Common myeloid progenitor, CD34-positive (primary cell): ENCODE measurements at regions not wholly inside any gene's neighbourhood (a gene's known extent, or its start where the extent isn't known, plus 50 kb on each side); places are given as distances from the start of the nearest gene placed in this dataset.
A peak's percentile ranks its signal among the peaks of the same experiment; 100 is the strongest.

Experiments used
- CTCF ChIA-PET: fragments of 350-600 bp; sonication (Branson Sonifier 250); formaldehyde crosslinking; loops from one replicate; lab custom pipeline; 2021; ENCODE audit warnings: antibody characterized with exemption; lab: Charles Lee
- POLR2A ChIA-PET: fragments of 350-600 bp; sonication (Branson Sonifier 250); formaldehyde crosslinking; loops from one replicate; lab custom pipeline; 2021; ENCODE audit warnings: antibody characterized with exemption; lab: Charles Lee
- DNase-seq, 3 donors: peaks; one replicate each; pipeline versions ENCODE4 v3.0.0 to v3.0.0-alpha.2; 2013
- H3K27ac ChIP-seq, 2 experiments: 1 replicate in 1 of 2; 2 replicates in 1 of 2; pipeline ENCODE4 v1.7.0; 2013; ENCODE audit warnings: inconsistent platforms in 2 of 2, low read length in 2 of 2, mild to moderate bottlenecking in 2 of 2, low read depth in 1 of 2, moderate library complexity in 1 of 2; ENCODE audit not compliant: severe bottlenecking in 2 of 2, insufficient read depth in 1 of 2, poor library complexity in 1 of 2
- H3K27me3 ChIP-seq, 5 experiments: replicated peaks in 2 of 5; 1 replicate in 3 of 5; 2 replicates in 2 of 5; pipeline versions ENCODE4 v1.6.1 to v1.7.0; 2013; ENCODE audit warnings: low read length in 4 of 5, mild to moderate bottlenecking in 2 of 5, moderate library complexity in 2 of 5, inconsistent platforms in 1 of 5; ENCODE audit not compliant: insufficient read depth in 5 of 5, control insufficient read depth in 4 of 5
- H3K36me3 ChIP-seq, 4 experiments: 1 replicate in 2 of 4; 2 replicates in 2 of 4; pipeline versions ENCODE4 v1.6.1 to v1.7.0; 2013; ENCODE audit warnings: low read length in 3 of 4, control low read depth in 1 of 4, mild to moderate bottlenecking in 1 of 4; ENCODE audit not compliant: control insufficient read depth in 4 of 4, insufficient read depth in 4 of 4
- H3K4me1 ChIP-seq, 4 experiments: 1 replicate in 3 of 4; 2 replicates in 1 of 4; pipeline versions ENCODE4 v1.6.1 to v1.7.1; 2013; ENCODE audit warnings: low read length in 3 of 4, mild to moderate bottlenecking in 3 of 4, control low read depth in 1 of 4, inconsistent platforms in 1 of 4, moderate library complexity in 1 of 4; ENCODE audit not compliant: control insufficient read depth in 4 of 4, insufficient read depth in 4 of 4; ENCODE audit errors: control extremely low read depth in 1 of 4
- H3K4me3 ChIP-seq, 7 experiments: 1 replicate in 4 of 7; 2 replicates in 3 of 7; pipeline versions ENCODE4 v1.5.1 to v1.7.0; 2013; ENCODE audit warnings: mild to moderate bottlenecking in 7 of 7, low read length in 6 of 7, moderate library complexity in 6 of 7, inconsistent platforms in 2 of 7, low read depth in 2 of 7, control low read depth in 1 of 7; ENCODE audit not compliant: insufficient read depth in 4 of 7, control insufficient read depth in 1 of 7; ENCODE audit errors: extremely low read depth in 1 of 7
- H3K9me3 ChIP-seq, 5 experiments: 1 replicate in 4 of 5; 2 replicates in 1 of 5; pipeline versions ENCODE4 v1.6.1 to v1.7.1; 2013; ENCODE audit warnings: low read length in 4 of 5, mild to moderate bottlenecking in 2 of 5, inconsistent platforms in 1 of 5, low read depth in 1 of 5, moderate library complexity in 1 of 5; ENCODE audit not compliant: control insufficient read depth in 4 of 5, insufficient read depth in 2 of 5; ENCODE audit errors: control extremely low read depth in 1 of 5
- WGBS: methylation state at CpG from one replicate; pipeline ENCODE4 v1.1.5; 2013; ENCODE audit not compliant: insufficient coverage; 5-methylcytosine and 5-hydroxymethylcytosine counted together

DNA sequence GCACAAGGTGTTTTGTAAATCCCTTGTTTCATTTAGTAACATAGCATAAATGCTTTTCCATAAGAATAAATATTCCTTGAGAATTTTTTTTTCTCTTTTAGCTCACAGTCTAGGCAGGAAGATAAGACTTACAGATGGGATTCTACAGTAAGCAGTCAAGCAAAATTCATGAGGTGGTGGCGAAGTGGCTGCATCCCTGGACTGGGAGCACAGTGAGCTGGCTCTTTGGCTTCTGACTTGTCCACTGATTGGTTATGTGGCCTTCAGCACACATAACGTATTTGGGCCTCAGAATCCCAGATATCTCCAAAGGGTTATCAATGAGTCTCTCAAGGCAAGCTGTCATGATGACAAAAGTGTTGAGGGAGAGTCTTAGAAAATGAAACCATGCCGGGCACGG lies 99.8 kb downstream of the EBNA1BP2 start:
- ChIA-PET POLR2A (interaction anchor here (1.2 kb wide), 1 partner anchor 156 kb away, joined by 3 read pairs; no protein-coding TSS in a partner anchor), CTCF (interaction anchor here (0.9 to 16.7 kb wide), 14 partner anchors 19 to 306 kb away, joined by 3 to 406 read pairs (median 4); partner anchors contain the start of gene ZNF691)
- H3K36me3 ChIP-seq = no peaks in the 10 kb centered on the region
- no peak overlapping the region for H3K27ac ChIP-seq
- peaks cover 0 to 16% (median 14%) of the 10 kb centered on the region in 4 experiments for H3K4me1 ChIP-seq
- no peaks in the 10 kb centered on the region for H3K9me3 ChIP-seq
- WGBS = 98% methylated on average over 4 of the region's 4 CpGs
- no peak overlapping the region for H3K4me3 ChIP-seq
- peaks cover 0 to 3% (median 0%) of the 10 kb centered on the region in 5 experiments for H3K27me3 ChIP-seq
- DNase-seq = no peak

DNA sequence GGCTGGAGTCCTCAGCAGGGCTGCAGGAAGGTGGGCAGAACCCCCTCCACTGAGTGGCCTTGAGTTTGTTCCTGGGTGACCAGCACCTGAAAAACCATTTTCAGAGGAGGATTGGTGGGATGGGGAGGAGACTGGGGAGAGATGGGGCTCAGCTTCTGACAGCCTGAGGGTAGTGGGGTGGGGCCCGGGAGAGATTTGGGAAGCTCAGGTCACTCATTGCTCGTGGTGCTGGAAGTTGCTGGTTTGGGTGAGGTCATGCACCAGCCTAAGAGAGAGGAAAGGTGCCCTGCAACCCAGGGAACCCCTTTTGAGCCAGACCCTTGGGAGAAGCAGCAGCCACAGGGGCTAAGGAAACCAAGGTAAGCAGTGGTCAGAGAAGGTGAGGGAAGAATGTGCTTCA lies 100.8 kb downstream of the EBNA1BP2 start:
- no peaks in the 10 kb centered on the region for H3K36me3 ChIP-seq
- peaks cover 0 to 16% (median 14%) of the 10 kb centered on the region in 4 experiments for H3K4me1 ChIP-seq
- POLR2A ChIA-PET = no interaction called here
- no peaks in the 10 kb centered on the region for H3K9me3 ChIP-seq
- peaks cover 0 to 3% (median 0%) of the 10 kb centered on the region in 5 experiments for H3K27me3 ChIP-seq
- CTCF ChIA-PET = interaction anchor here (1.0 to 16.7 kb wide), 7 partner anchors 20 to 293 kb away, joined by 3 to 406 read pairs (median 5); no protein-coding TSS in a partner anchor
- H3K27ac ChIP-seq = no peak overlapping the region
- H3K4me3 ChIP-seq = no peak overlapping the region
- no peak for DNase-seq
- 93% methylated on average over 2 of the region's 2 CpGs for WGBS

DNA sequence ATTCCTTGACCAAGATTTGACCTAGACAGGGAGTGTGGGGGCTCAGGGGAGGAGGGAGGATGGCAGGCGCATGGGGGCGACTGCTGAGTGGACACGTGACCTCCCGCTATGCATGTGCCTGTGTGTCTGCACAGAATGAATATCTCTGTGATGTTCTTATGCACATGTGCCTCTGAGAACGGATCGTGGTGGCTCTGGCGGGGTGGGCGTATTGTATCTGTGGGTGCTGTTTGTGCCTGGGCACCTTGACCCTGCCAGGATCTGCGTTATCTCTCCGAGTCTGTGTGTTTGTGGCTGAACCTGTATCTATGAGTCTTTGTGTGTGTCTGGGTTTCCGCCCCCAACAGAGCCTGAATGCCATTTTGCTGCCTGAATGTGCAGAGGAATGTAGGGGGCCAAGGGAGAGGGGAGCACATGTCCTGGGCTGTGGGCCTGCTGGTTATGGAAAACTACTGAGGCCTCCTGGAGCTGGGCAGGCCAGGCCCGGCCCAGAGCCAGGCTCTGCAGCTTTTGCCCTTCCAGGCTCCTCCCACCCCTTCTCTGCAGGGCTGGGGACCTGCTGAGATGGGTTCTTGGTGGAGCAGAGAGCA lies 102.5 kb downstream of the EBNA1BP2 start:
- no peaks in the 10 kb centered on the region for H3K9me3 ChIP-seq
- no peak overlapping the region for H3K27ac ChIP-seq
- peaks cover 0 to 16% (median 14%) of the 10 kb centered on the region in 4 experiments for H3K4me1 ChIP-seq
- ChIA-PET POLR2A (interaction anchor here (0.6 kb wide), 1 partner anchor 15 kb away, joined by 4 read pairs; no protein-coding TSS in a partner anchor), CTCF (interaction anchor here (9.0 to 16.7 kb wide), 2 partner anchors 150 to 291 kb away, joined by 106 to 406 read pairs; no protein-coding TSS in a partner anchor)
- 91% methylated on average over 12 of the region's 12 CpGs for WGBS
- no peaks in the 10 kb centered on the region for H3K36me3 ChIP-seq
- H3K27me3 ChIP-seq = peaks cover 0 to 3% (median 0%) of the 10 kb centered on the region in 5 experiments
- DNase-seq = peak in 1 of 3 donors; percentile 31
- no peak overlapping the region for H3K4me3 ChIP-seq

DNA sequence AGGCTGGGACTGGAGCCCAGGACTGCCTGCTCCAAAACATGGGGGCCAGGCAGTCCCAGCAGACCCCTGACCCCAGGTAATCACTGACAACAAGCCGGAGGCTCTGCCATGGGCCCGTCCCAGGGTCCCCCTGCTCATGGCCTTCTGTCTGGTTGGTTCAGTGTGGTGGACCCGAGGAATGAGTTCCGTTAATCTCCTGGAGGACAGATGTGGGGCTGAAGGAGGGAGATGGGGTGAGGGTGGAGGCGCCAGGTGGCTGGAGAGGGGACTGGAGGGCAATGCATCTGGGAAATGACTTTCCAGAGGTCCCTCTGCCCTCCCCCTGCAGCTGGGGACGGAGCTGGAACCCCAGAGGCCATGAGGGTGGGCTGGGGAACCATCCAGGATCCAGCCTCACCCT lies 103.2 kb downstream of the EBNA1BP2 start:
- Histone ChIP-seq H3K9me3 (no peaks in the 10 kb centered on the region), H3K27ac (no peak overlapping the region), H3K4me1 (peaks cover 0 to 16% (median 14%) of the 10 kb centered on the region in 4 experiments), H3K36me3 (no peaks in the 10 kb centered on the region), H3K4me3 (peak overlapping the region in 4 of 7 experiments; percentile 0 to 74 (median 66)), H3K27me3 (peaks cover 0 to 3% (median 0%) of the 10 kb centered on the region in 5 experiments)
- ChIA-PET POLR2A (no interaction called here), CTCF (interaction anchor here (16.7 kb wide), 1 partner anchor 149 kb away, joined by 406 read pairs; no protein-coding TSS in a partner anchor)
- no peak for DNase-seq
- 100% methylated on average over 5 of the region's 6 CpGs for WGBS

DNA sequence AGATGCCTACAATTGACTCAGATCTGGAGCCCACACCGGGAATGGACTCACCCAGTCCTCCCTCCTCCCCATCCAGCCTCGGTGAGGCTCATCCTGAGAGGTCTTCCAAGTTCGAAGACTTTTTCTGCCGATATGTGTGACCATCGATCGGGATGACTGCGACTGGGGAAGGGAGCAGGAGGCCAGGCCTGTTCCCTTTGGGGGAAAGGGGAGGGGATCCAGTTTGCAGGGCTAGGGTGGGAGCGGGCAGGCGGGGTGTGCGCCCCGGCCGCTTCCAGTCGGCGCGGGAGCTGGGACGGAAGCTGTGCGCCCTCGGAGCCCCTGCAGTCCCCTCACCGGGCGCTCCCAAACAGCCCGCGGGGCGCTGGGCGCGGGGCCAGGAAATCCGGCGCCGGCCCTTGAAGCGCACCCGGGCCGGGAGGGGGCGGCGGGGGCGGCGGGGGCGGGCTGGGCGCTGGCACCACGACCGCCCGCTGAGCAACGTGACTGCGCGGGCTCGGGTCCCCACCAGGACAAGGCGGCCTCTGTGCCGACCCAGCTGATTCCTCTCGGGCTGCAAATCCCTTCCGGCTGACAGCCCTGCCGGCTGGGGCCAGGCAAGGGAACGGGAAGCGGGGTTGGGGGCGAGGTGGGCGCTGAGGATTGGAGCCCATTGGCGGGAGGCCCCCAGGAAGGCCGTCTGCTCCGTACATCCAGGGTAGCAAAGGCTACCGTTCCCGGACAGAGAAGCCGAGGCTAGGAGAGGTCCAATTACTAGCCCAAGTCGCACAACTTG lies 103.9 kb downstream of the EBNA1BP2 start:
- Histone ChIP-seq H3K27ac (no peak overlapping the region), H3K9me3 (no peaks in the 10 kb centered on the region), H3K27me3 (peaks cover 0 to 3% (median 0%) of the 10 kb centered on the region in 5 experiments), H3K36me3 (no peaks in the 10 kb centered on the region), H3K4me1 (peaks cover 0 to 16% (median 14%) of the 10 kb centered on the region in 4 experiments), H3K4me3 (peak overlapping the region in 5 of 7 experiments; percentile 35 to 74 (median 59))
- WGBS = 3% methylated on average over 19 of the region's 60 CpGs
- DNase-seq = peak; percentile 22 to 67 (median 53)
- POLR2A ChIA-PET = no interaction called here
- CTCF ChIA-PET = interaction anchor here (16.7 kb wide), 1 partner anchor 149 kb away, joined by 406 read pairs; no protein-coding TSS in a partner anchor

DNA sequence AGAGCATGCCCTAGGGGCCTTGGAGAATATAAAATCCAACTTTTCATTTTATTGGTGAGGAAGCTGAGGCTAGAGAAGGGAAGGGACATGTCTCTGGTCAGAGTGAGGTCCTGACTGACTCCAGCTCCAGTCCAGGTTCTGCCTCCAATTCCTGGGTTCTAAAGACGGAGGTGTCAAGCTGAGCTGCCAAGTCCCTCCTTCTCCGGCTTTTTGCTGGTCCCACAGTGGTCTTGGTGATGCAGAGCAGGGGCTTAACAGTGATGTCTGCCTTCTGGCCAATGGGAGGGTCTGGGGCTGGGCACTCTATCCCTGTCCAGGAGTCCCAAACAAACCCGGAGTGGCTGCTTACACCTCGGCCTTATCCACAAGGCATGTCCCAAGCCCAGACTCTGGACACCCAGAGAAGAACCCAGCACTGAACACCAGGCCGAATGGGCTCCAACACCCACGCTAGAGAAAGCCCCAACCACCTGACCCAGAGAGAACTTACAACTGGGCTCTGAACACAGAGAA lies 104.8 kb downstream of the EBNA1BP2 start:
- no peaks in the 10 kb centered on the region for H3K36me3 ChIP-seq
- DNase-seq = no peak
- H3K27ac ChIP-seq = no peak overlapping the region
- 97% methylated on average over 3 of the region's 6 CpGs for WGBS
- H3K9me3 ChIP-seq = no peaks in the 10 kb centered on the region
- peaks cover 0 to 16% (median 14%) of the 10 kb centered on the region in 4 experiments for H3K4me1 ChIP-seq
- ChIA-PET POLR2A (no interaction called here), CTCF (interaction anchor here (1.4 to 16.7 kb wide), 2 partner anchors 111 to 148 kb away, joined by 3 to 406 read pairs; no protein-coding TSS in a partner anchor)
- H3K27me3 ChIP-seq = peaks cover 0 to 3% (median 0%) of the 10 kb centered on the region in 5 experiments
- H3K4me3 ChIP-seq = peak overlapping the region in 1 of 7 experiments; percentile 59
